ENCODE measurements at regions not wholly inside any gene's neighbourhood (a gene's known extent, or its start where the extent isn't known, plus 50 kb on each side); places are given as distances from the start of the nearest gene placed in this dataset.

DNA sequence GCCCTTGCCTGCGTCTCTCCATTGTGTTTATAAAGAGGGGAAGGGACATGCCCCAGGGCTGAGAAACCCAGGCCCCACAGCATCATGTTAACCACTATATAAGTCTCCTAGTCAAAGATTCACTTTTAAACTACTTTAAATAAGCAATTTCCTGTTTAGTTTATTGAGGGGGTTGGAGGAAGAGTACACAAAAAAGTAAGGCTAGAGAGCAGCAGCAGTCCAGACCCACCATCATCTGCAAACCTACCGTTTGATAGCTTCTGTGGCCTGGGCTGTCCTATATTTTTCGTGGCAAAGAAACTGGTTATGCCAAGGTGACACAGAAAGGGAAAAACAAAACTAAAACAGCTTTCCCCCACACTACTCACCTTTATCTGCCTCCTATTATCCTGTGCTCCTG, 646.1 kb downstream of the IRS1 start:
- DNase-seq: no peak

DNA sequence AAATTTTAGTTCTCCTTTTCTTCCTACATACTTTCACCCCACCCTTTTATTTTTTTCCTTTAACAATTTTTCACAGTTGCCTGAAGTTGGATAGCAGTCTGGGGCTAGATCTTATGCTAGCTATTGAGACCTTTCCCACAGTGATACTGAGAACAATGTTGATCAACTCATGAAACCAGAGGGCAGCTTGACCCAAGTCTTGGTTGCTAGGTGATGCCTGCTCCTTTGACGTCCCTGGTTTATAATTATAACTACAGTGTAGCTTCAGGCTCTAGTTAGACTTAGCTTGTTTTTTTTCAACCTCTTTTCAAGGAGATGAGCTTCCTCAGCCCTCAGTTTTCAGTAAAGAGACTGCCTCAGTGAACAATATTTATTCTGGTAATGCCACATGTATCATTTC, 648.5 kb downstream of the IRS1 start:
- no peak for DNase-seq

DNA sequence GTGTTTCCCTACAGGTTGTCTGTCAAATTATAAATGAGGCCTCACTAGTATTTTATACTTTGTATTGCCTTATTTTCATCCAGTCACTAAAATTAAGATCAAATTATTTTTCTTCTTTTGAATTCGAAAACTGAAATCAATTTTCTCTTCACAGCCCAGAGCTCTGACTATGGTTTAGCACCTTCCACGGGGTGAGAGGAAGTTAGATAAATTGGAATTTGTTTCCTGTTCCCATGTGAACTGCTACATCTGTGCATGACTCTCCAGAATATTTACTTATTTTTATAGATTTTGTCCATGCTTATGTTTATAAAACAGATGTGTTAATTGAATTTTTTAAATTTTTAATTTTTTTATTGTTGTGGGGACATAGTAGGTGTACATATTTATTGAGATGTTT, 656.5 kb downstream of the IRS1 start:
- DNase-seq: no peak

DNA sequence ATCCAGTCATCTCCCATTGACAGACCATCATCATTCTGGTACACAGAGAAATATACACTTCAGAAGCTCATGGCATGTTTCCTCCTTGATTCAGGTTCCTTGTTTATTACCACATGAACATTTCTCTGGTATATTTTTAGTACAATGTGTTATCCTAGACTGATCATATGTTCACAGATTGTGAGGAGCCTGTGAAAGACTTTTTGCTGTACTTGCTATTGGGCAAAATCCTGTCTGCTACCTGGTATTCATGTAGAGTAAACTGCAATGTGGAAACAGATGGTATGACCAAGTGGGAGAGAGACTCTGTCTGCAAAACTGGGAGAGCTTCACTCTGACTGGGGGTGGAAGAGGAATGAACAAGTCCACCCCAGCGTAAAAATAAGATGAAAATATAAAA, 657.2 kb downstream of the IRS1 start:
- DNase-seq: no peak

DNA sequence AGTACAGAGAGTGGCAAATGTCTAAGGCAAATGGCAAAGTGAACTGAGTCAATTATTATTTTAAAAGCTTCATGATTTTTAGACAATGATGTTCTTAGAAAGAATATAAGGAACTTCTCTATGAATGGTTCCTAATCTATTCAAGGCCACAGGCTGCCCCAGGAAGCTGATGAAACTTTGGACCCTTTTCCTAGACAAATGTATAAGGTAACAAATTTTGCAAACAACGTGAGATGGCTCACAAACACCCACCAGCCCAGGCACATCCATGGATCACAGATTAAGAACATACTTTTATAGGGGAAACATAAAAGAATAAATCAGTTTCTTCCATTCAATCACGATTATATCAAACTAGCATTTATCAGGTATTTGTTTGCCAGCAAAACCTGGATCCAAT, 659.0 kb downstream of the IRS1 start:
- no peak for DNase-seq

DNA sequence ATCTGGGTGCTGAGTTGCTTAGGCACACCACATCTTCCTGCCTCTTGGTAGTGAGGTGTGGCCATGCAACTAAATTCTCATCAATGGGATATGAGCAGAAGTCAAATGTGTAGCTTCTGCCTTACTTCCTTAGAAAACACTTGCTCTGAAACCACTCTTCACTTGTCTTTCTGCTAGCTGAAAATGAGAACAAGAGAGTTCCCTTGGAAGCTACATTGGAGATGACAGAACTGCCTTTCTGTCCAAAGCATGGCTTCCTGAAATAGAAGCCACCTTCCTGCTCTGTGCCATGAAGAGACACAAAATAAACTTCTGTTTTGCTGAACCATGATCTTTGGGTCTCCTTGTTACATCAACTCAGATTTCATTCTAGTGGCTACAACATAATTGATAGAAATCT, 659.9 kb downstream of the IRS1 start:
- no peak for DNase-seq

DNA sequence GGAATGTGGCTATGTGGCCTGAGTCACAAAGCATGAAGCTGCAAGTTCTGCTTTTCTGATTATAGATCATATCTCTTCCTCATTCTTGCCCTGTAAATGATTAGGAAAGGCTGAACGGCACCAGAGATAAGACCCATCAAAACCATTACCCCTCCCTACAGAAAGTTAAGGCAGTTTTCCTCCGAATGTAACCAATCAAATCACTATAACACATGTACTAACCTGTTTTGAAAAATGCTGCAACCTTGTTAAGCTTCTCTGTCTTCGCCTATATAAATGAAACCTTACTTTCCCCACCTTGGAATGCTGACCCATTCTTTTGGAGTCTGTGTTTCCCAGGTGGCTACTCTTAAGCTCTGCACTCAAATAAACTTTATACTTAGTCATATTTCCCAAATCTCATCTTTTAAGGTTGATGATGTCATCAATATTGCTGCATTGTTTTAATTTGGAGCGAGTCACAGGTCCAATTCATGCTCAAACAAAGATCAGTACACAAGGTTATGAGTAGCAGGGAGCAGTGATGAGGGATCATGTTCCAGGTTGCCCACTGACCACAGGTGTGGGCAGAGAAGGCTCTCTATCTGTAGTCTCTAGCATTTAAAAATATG, 662.3 kb downstream of the IRS1 start:
- DNase-seq: no peak

DNA sequence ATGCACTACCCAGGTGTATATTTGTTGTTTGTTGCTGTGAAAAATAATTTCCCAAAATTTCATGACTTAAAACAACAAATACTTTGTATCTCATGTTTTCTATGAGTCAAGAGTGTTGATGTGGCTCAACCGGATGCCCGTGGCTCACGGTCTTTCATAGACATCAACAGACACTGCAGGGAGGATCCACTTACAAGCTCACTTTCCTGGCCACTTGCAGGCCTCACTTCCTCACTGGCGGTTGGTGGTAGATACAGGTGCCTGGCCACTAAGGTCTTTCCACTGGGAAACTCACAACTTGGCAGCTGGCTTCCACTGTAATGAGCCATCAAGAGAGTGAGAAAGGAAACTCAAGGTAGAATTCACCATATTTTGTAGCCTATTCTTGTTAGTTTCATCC, 662.9 kb downstream of the IRS1 start:
- no peak for DNase-seq

DNA sequence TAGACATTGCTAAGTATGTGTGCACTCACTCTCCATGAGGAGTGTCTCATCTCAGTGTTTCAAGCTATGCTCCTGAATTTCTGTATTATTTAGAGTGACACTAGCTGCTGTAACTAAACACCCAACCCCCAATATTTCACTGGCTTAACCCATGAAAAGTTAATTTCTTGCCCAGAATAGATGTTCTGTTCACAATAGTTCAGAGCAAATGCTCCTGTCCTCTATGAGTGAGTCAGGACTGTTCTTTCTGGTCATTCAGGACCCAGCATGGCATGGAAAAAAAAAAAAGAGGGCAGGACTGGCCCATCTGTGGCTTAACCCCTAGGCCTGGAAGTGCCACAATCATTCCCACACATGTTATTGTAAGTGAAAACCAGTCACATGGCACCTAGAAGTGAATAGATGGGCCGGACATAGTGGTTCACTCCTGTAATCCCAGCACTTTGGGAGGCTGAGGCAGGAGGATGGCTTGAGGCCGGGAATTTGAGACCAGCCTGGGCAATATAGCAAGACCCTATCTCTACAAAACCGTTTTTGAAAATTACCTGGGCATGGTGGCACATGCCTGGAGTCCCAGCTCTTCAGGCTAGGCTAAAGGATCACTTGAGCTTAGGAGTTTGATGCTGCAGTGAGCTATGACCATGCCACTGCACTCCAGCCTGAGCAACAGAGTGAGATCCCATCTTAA, 663.6 kb downstream of the IRS1 start:
- no peak for DNase-seq

DNA sequence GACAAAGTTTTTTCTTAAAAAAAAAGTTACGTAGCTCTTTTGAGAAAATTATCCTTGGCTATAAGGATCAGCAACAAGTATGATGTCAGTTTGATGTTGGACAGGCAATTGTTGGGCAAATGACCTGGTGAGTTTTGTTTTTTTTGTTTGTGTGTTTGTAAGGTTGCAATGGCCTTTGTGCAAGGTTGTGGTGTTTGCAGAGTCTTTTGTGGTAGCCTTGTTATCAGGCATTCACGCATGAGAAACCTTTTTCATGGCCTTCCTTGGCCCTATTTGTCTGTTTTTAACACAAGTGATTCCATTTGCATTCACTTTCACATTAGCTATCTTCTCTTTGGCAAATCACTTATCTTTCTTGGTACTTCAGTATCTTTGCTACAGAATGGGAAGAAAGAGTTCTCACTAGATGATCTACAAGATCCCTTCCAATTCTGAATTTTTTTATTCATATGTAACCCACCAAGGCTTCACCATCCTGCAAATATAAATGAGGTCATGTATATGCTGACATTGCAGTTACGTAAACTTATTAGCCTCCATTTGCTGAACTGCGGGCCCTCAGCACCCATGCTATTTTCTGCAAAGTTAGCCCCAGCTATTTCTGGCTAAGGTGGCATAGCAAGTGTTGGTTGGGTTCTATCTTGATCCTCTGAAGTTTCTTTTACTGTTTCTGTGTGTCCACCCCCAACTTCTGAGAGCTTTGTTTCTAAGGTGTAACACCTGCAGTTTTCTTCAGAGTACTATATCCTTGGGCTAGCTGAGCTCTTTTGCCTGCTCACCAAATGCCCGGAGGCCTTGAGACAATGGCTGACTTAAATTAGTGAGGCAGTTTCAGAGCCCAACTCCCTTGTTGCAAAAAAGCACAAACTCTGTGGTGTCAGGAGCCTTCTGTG, 667.1 kb downstream of the IRS1 start:
- DNase-seq: no peak

DNA sequence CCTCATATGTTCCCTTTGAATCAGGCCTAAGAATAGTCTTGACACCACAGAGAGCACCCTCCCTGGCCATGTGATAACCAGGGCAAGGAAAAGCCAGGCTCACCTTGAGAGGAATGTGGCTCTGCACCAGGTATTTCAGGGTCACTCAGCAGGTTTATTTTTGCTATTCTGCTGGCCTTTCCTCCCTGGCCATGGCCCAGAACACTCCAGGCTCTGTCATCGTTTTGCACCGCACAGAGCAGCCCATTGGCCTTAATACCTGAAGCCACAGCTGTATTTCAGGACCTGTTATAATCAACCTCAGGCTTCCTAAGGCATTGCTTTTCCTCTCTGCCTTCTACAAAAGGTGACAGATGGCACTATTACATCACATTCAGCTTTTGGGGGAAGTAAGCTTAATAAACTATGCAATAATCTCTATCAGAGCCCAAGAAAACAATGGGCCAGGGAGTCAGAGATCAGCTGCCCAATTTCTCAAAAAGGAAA, 668.3 kb downstream of the IRS1 start:
- peak; percentile 29 for DNase-seq

DNA sequence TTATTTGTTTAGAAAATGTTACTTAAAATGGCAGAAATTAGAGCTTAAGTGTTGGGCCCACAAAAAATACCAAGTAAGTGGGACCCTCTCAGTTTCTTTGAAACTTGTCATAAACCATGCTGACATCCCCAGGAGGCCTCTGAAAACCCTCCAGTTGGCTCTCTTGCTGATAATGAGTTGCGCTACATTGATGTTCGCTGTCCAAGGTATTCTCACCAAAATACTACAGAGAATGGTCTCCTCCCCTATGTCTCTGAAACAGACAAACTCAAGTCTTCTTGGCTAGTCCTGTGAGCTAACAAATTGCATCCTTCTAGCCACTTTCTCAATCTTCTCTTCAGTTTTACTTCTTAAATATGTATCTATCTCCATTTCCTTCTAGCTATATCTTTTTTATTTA, 669.4 kb downstream of the IRS1 start:
- no peak for DNase-seq

DNA sequence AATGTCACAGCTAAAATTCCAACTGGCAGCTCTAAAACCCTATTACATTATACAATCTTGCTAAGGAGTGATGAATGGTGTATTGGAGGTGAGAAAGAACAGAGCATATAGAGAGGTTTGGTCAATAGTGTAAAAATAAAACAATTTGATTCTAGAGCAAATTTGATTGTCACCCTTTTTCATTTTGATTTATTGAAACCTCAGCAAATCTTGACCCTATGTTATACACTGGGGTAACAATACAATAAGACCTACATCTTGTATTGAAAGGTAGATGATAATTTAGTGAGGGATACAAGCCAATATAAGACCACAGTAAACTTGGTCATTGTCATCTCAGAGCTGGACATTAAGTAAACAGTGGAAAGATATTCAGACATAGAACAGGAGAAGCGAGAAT, 671.9 kb downstream of the IRS1 start:
- DNase-seq: no peak

DNA sequence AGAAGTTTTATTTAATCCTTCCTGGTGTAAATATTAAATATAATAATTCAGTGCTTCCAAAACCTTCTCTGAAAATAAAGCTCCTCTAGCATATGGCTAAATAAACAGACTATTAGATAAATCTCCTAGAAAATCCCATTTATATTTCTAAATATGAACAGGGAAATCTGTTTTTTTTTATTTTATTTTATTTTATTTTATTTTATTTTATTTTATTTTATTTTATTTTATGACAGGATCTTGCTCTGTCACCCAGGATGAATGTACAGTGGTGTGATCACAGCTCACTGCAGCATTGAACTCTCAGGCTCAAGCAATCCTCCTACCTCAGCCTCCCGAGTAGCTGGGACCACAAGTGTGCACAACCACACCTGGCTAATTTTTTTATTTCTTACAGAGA, 673.5 kb downstream of the IRS1 start:
- DNase-seq: no peak

DNA sequence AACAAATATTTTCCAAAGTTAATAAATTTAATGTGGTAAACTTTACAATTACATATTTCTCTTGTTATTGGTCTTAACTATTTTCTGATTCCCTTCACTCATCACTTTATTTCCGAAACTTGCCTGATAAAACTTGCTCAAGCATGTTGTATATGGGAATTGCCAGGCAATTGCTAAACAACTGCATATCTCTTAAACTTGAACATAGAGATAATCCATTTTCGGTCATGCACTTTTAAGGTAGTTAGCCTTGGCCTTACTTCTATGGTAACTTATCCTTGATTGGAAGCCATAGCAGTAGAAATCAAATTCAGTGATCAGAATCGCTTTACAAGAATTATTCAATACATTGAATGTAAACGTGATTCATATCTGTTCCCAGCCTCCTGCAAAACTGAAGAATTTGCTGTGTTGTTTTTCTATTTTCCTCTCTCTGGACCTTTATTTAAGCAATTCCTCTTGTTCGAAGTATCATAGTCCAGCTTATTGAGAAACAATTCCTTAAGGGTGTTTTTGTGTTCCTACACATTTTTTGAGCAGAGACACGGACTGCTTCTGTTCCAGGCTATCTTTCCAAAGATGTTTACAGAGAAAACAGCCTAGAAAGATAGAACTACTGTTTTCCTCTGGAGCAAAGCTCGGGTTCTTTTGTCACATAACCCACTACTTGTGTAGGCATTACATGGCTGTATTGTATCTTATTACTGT, 674.3 kb downstream of the IRS1 start:
- no peak for DNase-seq

DNA sequence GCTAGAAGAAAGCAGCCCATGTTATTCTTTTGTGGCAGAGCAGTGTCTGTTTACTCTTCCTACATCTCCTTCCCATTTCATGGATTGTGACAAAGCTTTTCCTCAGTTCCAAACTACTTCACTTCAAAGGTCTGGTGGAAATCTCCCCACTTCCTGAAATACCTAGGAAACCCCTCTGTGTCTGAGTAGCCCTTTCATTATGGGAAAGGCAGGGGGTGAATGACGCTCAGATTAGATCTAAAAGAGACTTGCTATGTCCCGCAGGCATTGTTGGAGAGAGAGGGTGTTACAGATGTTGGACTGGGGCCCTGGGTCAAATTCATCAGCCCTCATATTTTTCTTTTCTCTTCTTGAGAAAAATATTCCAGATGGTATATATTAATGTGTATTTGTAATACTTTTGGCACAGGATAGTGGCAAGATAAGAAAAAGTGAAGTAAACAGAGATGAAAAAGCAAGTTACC, 675.0 kb downstream of the IRS1 start:
- no peak for DNase-seq

DNA sequence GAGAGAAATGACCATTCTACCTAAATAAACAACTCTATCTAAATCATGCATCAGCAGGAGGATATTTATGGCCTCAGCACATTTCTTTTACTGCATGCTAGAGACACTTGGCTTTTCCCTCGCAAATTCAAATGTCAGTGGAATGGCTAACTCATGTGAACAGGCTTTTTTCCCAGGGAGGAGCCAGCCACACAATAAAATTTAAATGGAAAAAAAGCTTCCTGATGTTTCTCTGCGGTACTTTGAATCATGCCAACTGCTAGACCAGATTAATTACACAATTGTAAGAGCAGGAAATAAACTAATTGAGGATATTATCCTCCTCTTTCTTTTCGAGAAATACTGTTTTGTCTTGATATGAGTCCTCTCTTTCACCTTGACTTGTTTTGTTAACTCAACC, 676.3 kb downstream of the IRS1 start:
- no peak for DNase-seq

DNA sequence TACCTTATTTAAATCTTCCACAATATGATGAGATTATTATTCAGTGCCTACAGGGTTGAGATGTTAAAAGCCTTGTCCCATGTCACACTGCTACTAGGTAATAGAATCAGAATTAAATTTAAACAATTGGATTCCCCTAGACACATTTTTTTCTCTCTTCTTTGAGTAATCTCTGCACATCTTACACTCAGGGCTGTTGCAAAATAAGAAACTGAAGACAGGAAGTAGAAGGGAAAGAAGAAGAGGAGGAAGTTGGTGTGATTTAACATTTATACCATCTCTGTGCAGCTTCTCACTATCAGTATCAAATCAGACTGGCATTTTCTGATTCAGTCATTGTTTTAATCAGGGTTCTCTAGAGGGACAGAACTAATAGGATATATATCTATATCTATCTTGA, 677.6 kb downstream of the IRS1 start:
- DNase-seq: no peak

DNA sequence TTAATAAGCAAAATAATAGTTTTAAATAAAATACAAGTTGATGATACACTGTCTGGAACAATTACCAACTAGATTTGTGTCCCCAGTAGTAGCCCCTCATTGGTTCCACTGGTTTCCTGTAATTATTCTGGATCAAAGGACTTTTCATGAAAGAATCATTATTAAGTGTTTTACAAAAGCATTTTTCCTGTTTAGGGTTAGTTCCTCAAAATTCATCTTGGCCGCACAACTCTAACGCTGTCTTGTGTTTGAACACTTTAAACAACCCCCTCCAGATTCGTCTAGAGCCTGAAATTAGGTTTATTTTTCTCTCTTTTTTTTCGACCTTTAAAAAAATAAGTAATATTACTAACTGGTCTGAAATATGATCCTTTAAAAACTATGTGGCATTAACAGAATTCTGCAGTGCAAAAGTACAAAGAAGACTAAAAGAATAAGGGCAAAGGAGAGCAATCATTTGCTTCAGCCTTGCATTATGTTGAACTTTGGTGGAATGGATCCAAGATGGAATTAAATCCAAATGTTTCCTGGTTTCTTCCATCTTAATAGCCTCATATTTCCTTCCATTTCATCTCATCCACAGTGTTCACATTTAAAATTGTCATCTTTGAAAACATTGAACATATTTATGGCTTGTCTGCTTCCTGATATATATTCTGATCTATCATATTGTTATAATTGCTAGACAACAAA, 678.4 kb downstream of the IRS1 start:
- DNase-seq: no peak

DNA sequence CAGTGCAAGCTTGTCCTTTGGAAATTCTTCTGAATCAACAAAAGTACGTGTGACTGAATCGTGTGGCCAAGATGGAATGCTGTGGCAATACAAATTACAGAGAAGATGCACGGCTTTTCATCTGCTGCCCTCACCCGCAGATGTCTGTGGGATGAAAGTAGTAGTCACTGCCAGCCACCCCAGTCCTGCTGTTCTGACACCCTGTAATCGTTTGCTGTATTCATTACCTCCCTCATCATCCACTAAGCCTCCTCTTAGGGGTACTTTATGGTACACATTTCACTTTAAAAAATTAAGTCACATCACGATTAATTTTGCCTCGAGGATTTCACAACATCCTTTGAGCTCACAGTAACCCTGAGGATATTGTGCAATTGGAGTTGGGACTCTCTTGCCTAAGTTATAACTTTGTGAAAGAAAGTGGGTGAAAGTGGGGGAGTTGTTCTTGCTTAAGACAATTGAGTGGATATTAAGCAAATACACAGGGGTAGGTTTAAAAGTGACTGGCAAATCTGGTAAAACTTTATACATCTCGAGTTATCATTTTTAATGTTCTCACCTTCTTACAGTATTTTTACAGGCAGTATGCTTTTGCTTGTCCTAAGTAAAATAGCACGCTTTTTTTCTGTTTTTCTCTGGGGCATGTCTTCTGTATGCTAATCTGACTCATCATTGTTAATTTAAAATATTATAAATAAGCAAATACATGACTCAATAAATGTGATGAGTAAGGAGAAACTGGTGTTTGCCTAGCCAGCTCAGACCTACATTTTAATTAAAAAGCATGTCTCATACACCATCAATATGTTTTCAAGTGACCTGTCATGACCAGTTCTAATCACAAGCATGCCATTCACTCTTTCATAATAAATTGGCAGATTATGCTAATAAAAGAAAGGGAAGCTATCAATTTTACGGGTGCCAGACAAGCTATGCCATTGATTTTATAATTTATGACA, 680.9 kb downstream of the IRS1 start:
- DNase-seq: no peak

DNA sequence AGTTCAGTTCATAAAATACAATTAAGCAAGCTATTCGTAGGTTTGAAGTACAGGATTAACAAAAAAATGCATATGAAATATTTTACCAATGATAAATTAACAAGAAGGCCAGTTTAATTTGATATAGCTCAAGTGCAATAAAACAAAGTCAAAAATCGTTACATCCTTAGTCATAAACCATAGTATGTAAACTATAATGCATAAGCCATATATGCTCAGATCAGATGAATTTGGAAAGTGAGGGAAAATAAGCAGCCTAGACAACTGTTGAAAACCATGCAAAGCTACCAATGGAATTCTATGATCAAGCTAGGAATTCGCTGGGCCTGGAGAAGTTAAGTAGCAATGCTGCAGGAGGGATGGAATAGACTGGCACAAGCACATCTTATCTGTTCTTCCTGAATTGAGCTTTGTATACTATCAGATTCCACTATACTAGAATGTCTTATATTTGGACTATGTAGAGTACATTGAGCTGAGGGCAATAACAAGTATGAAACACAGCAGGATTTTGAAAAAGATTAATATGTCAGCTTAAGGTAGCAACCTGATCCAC, 682.0 kb downstream of the IRS1 start:
- no peak for DNase-seq
